HEK293 (cell line): ENCODE measurements at regions not wholly inside any gene's neighbourhood (a gene's known extent, or its start where the extent isn't known, plus 50 kb on each side); places are given as distances from the start of the nearest gene placed in this dataset.
A peak's percentile ranks its signal among the peaks of the same experiment; 100 is the strongest.
"Not testable (repeated sequence)": the region's sequence is repeated elsewhere in the genome, so short reads cannot be mapped to it uniquely, and the experiment has no call there.

Experiments
- CTCF ChIA-PET: fragments of 350-600 bp; formaldehyde crosslinking; extraction: SDS; loops from one replicate; lab custom pipeline; 2021; ENCODE audit warnings: antibody characterized with exemption; lab: Yijun Ruan, JAX
- POLR2A ChIA-PET: fragments of 300-600 bp; formaldehyde crosslinking; extraction: SDS; loops from one replicate; lab custom pipeline; 2020; ENCODE audit warnings: antibody characterized with exemption, inconsistent platforms; lab: Yijun Ruan, JAX
- H3K27ac ChIP-seq: fragments of 200-500 bp; sonication (Bioruptor generic); 2 replicates; pipeline ENCODE4 v1.5.1; 2014; ENCODE audit warnings: low read depth, low read length, control low read depth, inconsistent platforms; ENCODE audit errors: extremely low read depth
- H3K36me3 ChIP-seq, 2 experiments: fragments of 200-500 bp in 1 of 2; sonication (Bioruptor generic) in 1 of 2; 1 replicate in 1 of 2; 2 replicates in 1 of 2; pipeline ENCODE4 v1.5.1; 2014 to 2017; ENCODE audit warnings: inconsistent platforms in 2 of 2, low read length in 2 of 2; ENCODE audit not compliant: control insufficient read depth in 2 of 2, insufficient read depth in 1 of 2
- H3K4me1 ChIP-seq: fragments of 200-500 bp; sonication (Bioruptor generic); 2 replicates; pipeline ENCODE4 v1.5.1; 2014; ENCODE audit warnings: mild to moderate bottlenecking, low read length, inconsistent platforms; ENCODE audit not compliant: control insufficient read depth, insufficient read depth
- H3K4me3 ChIP-seq: 2 replicates; pipeline ENCODE4 v1.5.1; 2011; ENCODE audit warnings: low read depth, mild to moderate bottlenecking, control low read depth, low read length, moderate library complexity
- H3K9me3 ChIP-seq: fragments of 200-500 bp; sonication (Bioruptor generic); 2 replicates; pipeline ENCODE4 v1.5.1; 2014; ENCODE audit warnings: low read depth, low read length, inconsistent platforms; ENCODE audit not compliant: control insufficient read depth, insufficient read depth
- ZBTB10 ChIP-seq: fragments of 450-650 bp; formaldehyde crosslinking; IDR thresholded peaks from 2 replicates; pipeline ENCODE4 v1.5.1; 2016; ENCODE audit warnings: missing biosample characterization, missing genetic modification characterization
- ZNF140 ChIP-seq: fragments of 450-650 bp; formaldehyde crosslinking; IDR thresholded peaks from 2 replicates; pipeline ENCODE4 v1.5.1; 2016; ENCODE audit warnings: missing biosample characterization, missing genetic modification characterization
- ZNF362 ChIP-seq: fragments of 450-650 bp; formaldehyde crosslinking; IDR thresholded peaks from 2 replicates; pipeline ENCODE4 v1.5.1; 2016; ENCODE audit warnings: missing biosample characterization, missing genetic modification characterization
- ZNF394 ChIP-seq: fragments of 450-650 bp; formaldehyde crosslinking; IDR thresholded peaks from 2 replicates; pipeline ENCODE4 v1.5.1; 2016; ENCODE audit warnings: missing biosample characterization, missing genetic modification characterization, mild to moderate bottlenecking, moderate library complexity, borderline replicate concordance
- ZNF654 ChIP-seq: fragments of 450-650 bp; formaldehyde crosslinking; IDR thresholded peaks from 2 replicates; pipeline ENCODE4 v1.5.1; 2016; ENCODE audit warnings: low read depth, missing biosample characterization, missing genetic modification characterization

- TF ChIP-seq ZBTB10 (tag by site-specific recombination) (no peak), ZNF394 (no peak), ZNF362 (tag by site-specific recombination) (no peak), ZNF140 (no peak)
Measured at GRCh38 chr13:24943136-24943535, 152.8 kb upstream of the PABPC3 start (continued).

GRCh38 chr13:24944073-24944472 is 151.9 kb upstream of the PABPC3 start:
- H3K4me1 ChIP-seq, H3K4me3 ChIP-seq, H3K9me3 ChIP-seq, H3K36me3 ChIP-seq, H3K27ac ChIP-seq, POLR2A ChIA-PET, CTCF ChIA-PET: not testable (repeated sequence)

- H3K9me3 ChIP-seq, H3K4me3 ChIP-seq, POLR2A ChIA-PET, H3K27ac ChIP-seq, H3K4me1 ChIP-seq, H3K36me3 ChIP-seq, CTCF ChIA-PET: not testable (repeated sequence)
Measured at GRCh38 chr13:24948977-24949376, 147.0 kb upstream of the PABPC3 start.

- H3K36me3 ChIP-seq, H3K4me1 ChIP-seq, CTCF ChIA-PET, H3K4me3 ChIP-seq, POLR2A ChIA-PET, H3K27ac ChIP-seq, H3K9me3 ChIP-seq: not testable (repeated sequence)
Measured at GRCh38 chr13:24950611-24951010, 145.3 kb upstream of the PABPC3 start.

GRCh38 chr13:24967970-24968369 is 128.0 kb upstream of the PABPC3 start:
- H3K4me3 ChIP-seq = peak overlapping the region; percentile 35
- H3K27ac ChIP-seq, H3K9me3 ChIP-seq, H3K36me3 ChIP-seq, H3K4me1 ChIP-seq, POLR2A ChIA-PET: not testable (repeated sequence)
- CTCF ChIA-PET = interaction anchor here (0.6 to 1.4 kb wide), 5 partner anchors 274 to 392 kb away, joined by 3 to 8 read pairs (median 3); no protein-coding TSS in a partner anchor

GRCh38 chr13:24968416-24968815 is 127.5 kb upstream of the PABPC3 start:
- H3K27ac ChIP-seq, H3K4me1 ChIP-seq, H3K36me3 ChIP-seq, POLR2A ChIA-PET, H3K9me3 ChIP-seq: not testable (repeated sequence)
- peak; percentile 24; the same call in 1 of the 2 replicates for TF ChIP-seq ZNF654 (tag by site-specific recombination)
- peak overlapping the region; percentile 35 for H3K4me3 ChIP-seq
- CTCF ChIA-PET = interaction anchor here (0.6 to 1.4 kb wide), 5 partner anchors 274 to 439 kb away, joined by 3 to 8 read pairs (median 4); no protein-coding TSS in a partner anchor

- H3K36me3 ChIP-seq, CTCF ChIA-PET, POLR2A ChIA-PET, H3K27ac ChIP-seq, H3K9me3 ChIP-seq, H3K4me1 ChIP-seq, H3K4me3 ChIP-seq: not testable (repeated sequence)
Measured at GRCh38 chr13:24973102-24973501, 122.8 kb upstream of the PABPC3 start.

GRCh38 chr13:24981181-24981803 is 114.6 kb upstream of the PABPC3 start:
- H3K4me1 ChIP-seq, H3K36me3 ChIP-seq, H3K9me3 ChIP-seq, H3K27ac ChIP-seq, H3K4me3 ChIP-seq, POLR2A ChIA-PET: not testable (repeated sequence)
- CTCF ChIA-PET = interaction anchor here (0.6 kb wide), 1 partner anchor 132 kb away, joined by 3 read pairs; no protein-coding TSS in a partner anchor
